Fibroblast of villous mesenchyme (primary cell): ENCODE measurements at regions not wholly inside any gene's neighbourhood (a gene's known extent, or its start where the extent isn't known, plus 50 kb on each side); places are given as distances from the start of the nearest gene placed in this dataset.

Source experiments
- DNase-seq: peaks from one replicate; pipeline ENCODE4 v3.0.0-alpha.2; 2010; ENCODE audit warnings: low read depth
- H3K4me3 ChIP-seq: 2 replicates; pipeline ENCODE4 v1.5.1; 2011; ENCODE audit warnings: low read depth, mild to moderate bottlenecking, low read length
- TF ChIP-seq, protein P1 (sequence below): IDR thresholded peaks from 2 replicates; pipeline ENCODE4 v1.5.1; 2012; ENCODE audit warnings: low read depth, mild to moderate bottlenecking, low read length; ENCODE audit not compliant: insufficient read depth

DNA sequence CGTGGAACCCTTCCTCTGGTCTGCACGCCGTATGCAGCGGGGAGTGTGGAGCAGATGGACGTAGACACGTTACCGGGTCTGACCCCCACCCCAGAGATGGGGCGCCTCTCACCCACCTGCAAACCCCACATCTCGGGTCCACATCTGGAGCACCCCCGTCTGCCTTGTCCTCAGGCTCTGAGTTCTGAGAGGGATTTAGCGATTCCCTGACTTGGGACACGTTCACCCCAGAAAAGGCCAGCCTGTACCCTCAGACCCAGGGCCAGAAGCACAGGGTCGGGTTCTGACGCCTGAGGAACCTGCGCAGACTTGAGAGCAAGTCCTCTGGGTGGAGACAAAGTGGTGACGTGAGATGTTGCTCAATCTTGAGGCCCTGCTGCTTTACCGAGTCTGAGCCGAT is 1138.5 kb downstream of the BRD1 start:
- TF ChIP-seq, protein P1, sequence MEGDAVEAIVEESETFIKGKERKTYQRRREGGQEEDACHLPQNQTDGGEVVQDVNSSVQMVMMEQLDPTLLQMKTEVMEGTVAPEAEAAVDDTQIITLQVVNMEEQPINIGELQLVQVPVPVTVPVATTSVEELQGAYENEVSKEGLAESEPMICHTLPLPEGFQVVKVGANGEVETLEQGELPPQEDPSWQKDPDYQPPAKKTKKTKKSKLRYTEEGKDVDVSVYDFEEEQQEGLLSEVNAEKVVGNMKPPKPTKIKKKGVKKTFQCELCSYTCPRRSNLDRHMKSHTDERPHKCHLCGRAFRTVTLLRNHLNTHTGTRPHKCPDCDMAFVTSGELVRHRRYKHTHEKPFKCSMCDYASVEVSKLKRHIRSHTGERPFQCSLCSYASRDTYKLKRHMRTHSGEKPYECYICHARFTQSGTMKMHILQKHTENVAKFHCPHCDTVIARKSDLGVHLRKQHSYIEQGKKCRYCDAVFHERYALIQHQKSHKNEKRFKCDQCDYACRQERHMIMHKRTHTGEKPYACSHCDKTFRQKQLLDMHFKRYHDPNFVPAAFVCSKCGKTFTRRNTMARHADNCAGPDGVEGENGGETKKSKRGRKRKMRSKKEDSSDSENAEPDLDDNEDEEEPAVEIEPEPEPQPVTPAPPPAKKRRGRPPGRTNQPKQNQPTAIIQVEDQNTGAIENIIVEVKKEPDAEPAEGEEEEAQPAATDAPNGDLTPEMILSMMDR = no peak
- no peak for DNase-seq
- H3K4me3 ChIP-seq = no peak overlapping the region

DNA sequence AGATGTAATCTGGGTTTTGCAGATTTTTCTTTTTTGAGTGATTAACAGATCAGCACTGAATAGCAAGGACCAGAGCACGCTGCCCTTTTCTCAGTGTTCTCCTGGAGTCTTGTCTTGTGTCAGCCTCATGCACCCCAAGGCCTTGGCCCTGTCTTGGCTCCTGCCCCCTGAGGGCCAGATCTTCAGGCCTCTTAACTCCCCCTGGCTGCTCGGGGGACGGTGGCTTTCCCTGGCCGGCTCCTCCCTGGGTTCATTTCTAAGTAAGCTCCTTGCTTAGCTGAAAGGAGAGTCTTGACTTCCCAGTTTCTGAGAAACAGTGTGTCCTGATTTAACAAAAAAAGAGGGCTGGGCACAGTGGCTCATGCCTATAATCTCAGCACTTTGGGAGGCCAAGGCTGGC is 1139.3 kb downstream of the BRD1 start:
- TF ChIP-seq, protein P1 = no peak
- no peak overlapping the region for H3K4me3 ChIP-seq
- DNase-seq = no peak

DNA sequence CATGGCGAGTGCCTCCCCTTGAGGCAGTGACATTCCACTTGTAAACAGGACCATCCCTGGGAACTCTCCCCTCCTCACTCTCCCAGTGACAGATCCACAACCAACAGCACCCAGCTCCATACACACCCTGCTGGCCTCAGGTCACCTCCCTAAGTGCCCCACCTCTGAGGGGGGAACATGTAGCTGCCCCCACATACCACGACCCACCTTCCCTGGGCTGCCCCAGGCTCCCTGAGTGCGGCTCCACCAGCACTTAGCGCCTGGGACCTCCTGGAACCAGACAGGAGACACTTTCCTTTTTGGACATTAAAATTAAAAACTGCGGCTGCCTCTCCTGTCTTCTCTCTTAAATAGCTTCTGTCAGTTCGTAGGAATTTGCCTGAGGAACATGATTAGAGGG is 1140.1 kb downstream of the BRD1 start:
- DNase-seq = no peak
- TF ChIP-seq, protein P1 = no peak
- H3K4me3 ChIP-seq = no peak overlapping the region

DNA sequence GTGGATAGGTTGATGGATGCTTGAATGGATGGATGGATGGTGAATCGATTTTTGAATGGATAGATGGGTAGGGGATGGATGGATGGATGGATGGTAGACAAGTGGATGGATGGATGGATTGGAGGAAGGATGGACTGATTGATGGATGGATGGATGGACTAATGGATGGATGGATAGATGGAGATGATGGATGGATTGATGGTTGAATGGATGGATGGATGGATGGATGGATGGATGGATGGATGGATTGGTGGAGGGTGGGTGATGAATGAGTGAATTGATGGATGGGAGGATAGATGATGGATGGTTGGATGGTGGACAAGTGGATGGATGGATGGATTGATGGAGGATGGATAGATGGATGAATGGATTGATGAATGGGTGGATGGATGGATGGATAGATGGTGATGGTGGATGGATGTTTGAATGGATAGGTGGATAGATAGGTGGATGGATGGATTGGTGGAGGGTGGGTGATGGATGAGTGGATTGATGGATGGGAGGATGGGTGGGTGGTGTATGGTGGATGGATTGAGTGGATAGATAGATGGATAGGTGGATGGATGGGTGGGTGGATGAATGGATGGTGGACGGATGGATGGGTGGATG is 1140.9 kb downstream of the BRD1 start:
- TF ChIP-seq, protein P1 = no peak
- no peak overlapping the region for H3K4me3 ChIP-seq
- DNase-seq = no peak

DNA sequence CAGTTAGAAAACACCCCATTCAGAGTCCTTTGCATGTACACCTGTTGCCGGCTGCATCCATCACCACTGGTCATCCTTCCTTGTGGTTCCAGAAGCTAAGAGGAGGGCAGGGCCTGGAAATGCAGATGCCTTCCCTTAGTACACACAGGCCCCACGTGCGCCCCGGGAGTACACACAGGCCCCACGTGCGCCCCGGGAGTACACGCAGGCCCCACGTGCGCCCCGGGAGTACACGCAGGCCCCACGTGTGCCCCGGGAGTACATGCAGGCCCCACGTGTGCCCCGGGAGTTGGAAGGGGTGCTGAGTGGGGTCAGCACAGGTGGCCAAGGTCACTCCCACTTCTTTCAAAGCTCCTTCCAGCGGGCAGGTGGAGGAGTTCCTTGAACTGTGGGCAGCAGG is 1141.9 kb downstream of the BRD1 start:
- no peak for DNase-seq
- no peak overlapping the region for H3K4me3 ChIP-seq
- TF ChIP-seq, protein P1 = no peak

DNA sequence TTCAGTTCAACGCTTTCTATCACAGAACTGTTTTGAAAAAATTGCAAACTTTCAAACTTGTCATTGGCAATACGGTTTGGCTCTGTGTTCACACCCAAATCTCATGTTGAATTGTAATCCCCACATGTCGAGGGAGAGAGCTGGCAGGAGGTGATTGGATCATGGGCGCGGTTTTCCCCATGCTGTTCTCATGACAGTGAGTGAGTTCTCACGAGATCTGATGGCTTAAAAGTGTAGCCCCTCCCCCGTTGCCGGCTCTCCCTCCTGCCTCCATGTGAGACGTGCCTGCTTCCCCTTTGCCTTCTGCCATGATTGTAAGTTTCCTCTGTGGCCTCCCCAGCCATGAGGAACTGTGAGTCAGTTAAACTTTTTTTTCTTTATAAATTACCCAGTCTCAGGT is 1144.0 kb downstream of the BRD1 start:
- DNase-seq = no peak
- H3K4me3 ChIP-seq = no peak overlapping the region
- TF ChIP-seq, protein P1 = no peak

DNA sequence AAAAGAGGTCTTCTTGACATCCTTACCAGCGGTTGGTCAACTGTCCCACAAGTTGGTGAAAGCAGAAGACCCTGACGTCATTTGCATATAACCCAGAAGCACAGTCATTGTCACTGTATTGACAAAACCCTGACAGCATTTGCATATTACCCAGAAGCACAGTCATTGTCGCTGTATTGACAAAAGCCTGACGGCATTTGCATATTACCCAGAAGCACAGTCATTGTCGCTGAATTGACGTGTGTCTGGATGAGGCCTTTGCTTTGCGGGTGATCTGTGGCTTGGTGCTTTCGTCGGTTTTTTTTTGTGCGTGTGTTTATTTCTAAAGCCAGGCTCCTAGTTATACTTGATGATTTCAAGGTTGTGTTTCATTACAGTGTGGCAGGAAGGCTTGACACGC is 1145.2 kb downstream of the BRD1 start:
- TF ChIP-seq, protein P1 = no peak
- DNase-seq = no peak
- no peak overlapping the region for H3K4me3 ChIP-seq
